GM12878 (cell line): ENCODE measurements at regions not wholly inside any gene's neighbourhood (a gene's known extent, or its start where the extent isn't known, plus 50 kb on each side); places are given as distances from the start of the nearest gene placed in this dataset.

ENCODE experiments used
- ATAC-seq: fragments of 200-7000 bp; cut with Tn5 transposase; 3 replicates; pipeline ENCODE4 v1.9.1; 2020; ENCODE audit warnings: mild to moderate bottlenecking, moderate library complexity
- BruUV-seq: library from RNA; stranded (reverse); fragments of 400-500 nt; replicated peaks from 2 replicates; lab custom pipeline; 2021; lab: Mats Ljungman, UMichigan
- CTCF ChIA-PET: fragments of 300-600 bp; sonication (Branson Sonifier 250); formaldehyde crosslinking; extraction: SDS; loops from one replicate; lab custom pipeline; 2021; ENCODE audit warnings: inconsistent platforms; lab: Yijun Ruan, JAX
- POLR2A ChIA-PET: fragments of 350-600 bp; formaldehyde crosslinking; extraction: SDS; loops from one replicate; lab custom pipeline; 2021; ENCODE audit warnings: inconsistent platforms; lab: Charles Lee
- RAD21 ChIA-PET: fragments of 300-600 bp; sonication (Branson Sonifier 250); formaldehyde crosslinking; loops from one replicate; lab custom pipeline; 2023; ENCODE audit warnings: antibody characterized with exemption; ENCODE audit not compliant: unreplicated experiment; lab: Charles Lee
- SMC1A ChIA-PET: fragments of 300-600 bp; sonication (Branson Sonifier 250); formaldehyde crosslinking; loops from one replicate; lab custom pipeline; 2023; ENCODE audit not compliant: unreplicated experiment, uncharacterized antibody; lab: Charles Lee
- DNase-seq: peaks from one replicate; pipeline ENCODE4 v3.0.0-alpha.2; 2011; ENCODE audit warnings: low read depth, low spot score
- FAIRE-seq: peaks from 3 replicates; lab custom pipeline; 2011; peaks lifted over from hg19 to GRCh38; lab: Jason Lieb, UNC
- H2AFZ ChIP-seq: 2 replicates; pipeline ENCODE4 v1.6.0; 2011; ENCODE audit warnings: low read depth, low read length, control low read depth; ENCODE audit not compliant: control insufficient read depth
- H3K27ac ChIP-seq: 2 replicates; pipeline ENCODE4 v1.5.1; 2011; ENCODE audit warnings: control low read depth; ENCODE audit not compliant: control insufficient read depth, insufficient read depth
- H3K27me3 ChIP-seq, 2 experiments: replicated peaks in 1 of 2; 2 replicates each; pipeline versions ENCODE4 v1.6.0 to v1.6.1; 2011; ENCODE audit warnings: low read length in 1 of 2; ENCODE audit not compliant: control insufficient read depth in 2 of 2, insufficient read depth in 2 of 2
- H3K36me3 ChIP-seq, 2 experiments: 2 replicates each; pipeline ENCODE4 v1.5.1; 2011; ENCODE audit warnings: low read length in 1 of 2; ENCODE audit not compliant: control insufficient read depth in 2 of 2, insufficient read depth in 2 of 2
- H3K4me1 ChIP-seq: 2 replicates; pipeline ENCODE4 v1.6.1; 2011; ENCODE audit warnings: mild to moderate bottlenecking, low read length, moderate library complexity, mixed read lengths; ENCODE audit not compliant: control insufficient read depth, insufficient read depth
- H3K4me2 ChIP-seq: 2 replicates; pipeline ENCODE4 v1.6.0; 2011; ENCODE audit warnings: control low read depth; ENCODE audit not compliant: control insufficient read depth, insufficient read depth
- H3K4me3 ChIP-seq: fragments of 200-600 bp; sonication (generic); 2 replicates; pipeline ENCODE4 v1.5.1; 2016
- H3K79me2 ChIP-seq: 2 replicates; pipeline ENCODE4 v1.6.0; 2011; ENCODE audit warnings: low read length; ENCODE audit not compliant: control insufficient read depth, insufficient read depth
- H3K9ac ChIP-seq: 2 replicates; pipeline ENCODE4 v1.8.0; 2011; ENCODE audit warnings: low read length, control low read depth, mixed read lengths; ENCODE audit not compliant: control insufficient read depth, insufficient read depth
- H3K9me3 ChIP-seq: replicated peaks from 3 replicates; pipeline ENCODE4 v1.5.1; 2011; ENCODE audit warnings: mild to moderate bottlenecking, low read length; ENCODE audit not compliant: control insufficient read depth, insufficient read depth
- H4K20me1 ChIP-seq: 2 replicates; pipeline ENCODE4 v1.6.0; 2011; ENCODE audit not compliant: control insufficient read depth, insufficient read depth
- FOS ChIP-seq: IDR thresholded peaks from 3 replicates; pipeline ENCODE4 v1.6.1; 2011; ENCODE audit warnings: borderline replicate concordance; ENCODE audit not compliant: insufficient read length; ENCODE audit errors: extremely low read depth
- KLF5 ChIP-seq: fragments of 450-650 bp; IDR thresholded peaks from 2 replicates; pipeline ENCODE4 v1.6.1; 2014; ENCODE audit warnings: mild to moderate bottlenecking; ENCODE audit not compliant: partially characterized antibody
- MYB ChIP-seq: fragments of 150-350 bp; IDR thresholded peaks from 2 replicates; pipeline ENCODE4 v1.6.1; 2014; ENCODE audit warnings: mild to moderate bottlenecking, low read depth, low read length, borderline replicate concordance
- PAX5 ChIP-seq: IDR thresholded peaks from 2 replicates; pipeline ENCODE4 v1.6.1; 2011; ENCODE audit warnings: low read depth, low read length, borderline replicate concordance
- PML ChIP-seq: IDR thresholded peaks from 2 replicates; pipeline ENCODE4 v1.6.1; 2012; ENCODE audit warnings: low read length, inconsistent platforms
- RUNX3 ChIP-seq: IDR thresholded peaks from 2 replicates; pipeline ENCODE4 v1.6.1; 2012; ENCODE audit warnings: low read length, inconsistent platforms
- SIN3A ChIP-seq: IDR thresholded peaks from 2 replicates; pipeline ENCODE4 v1.6.1; 2012; ENCODE audit warnings: low read depth, low read length, improper control_type of control experiment
- SMC3 ChIP-seq: IDR thresholded peaks from 2 replicates; pipeline ENCODE4 v1.6.1; 2011; ENCODE audit warnings: low read length, improper control_type of control experiment, borderline replicate concordance
- TBL1XR1 ChIP-seq: IDR thresholded peaks from 2 replicates; pipeline ENCODE4 v1.6.1; 2012; ENCODE audit warnings: low read depth, low read length, improper control_type of control experiment
- WRNIP1 ChIP-seq: IDR thresholded peaks from 2 replicates; pipeline ENCODE4 v1.6.1; 2011; ENCODE audit warnings: low read depth, low read length, improper control_type of control experiment, borderline replicate concordance
- ZNF217 ChIP-seq: fragments of 450-650 bp; IDR thresholded peaks from 2 replicates; pipeline ENCODE4 v1.6.1; 2017; ENCODE audit warnings: antibody characterized with exemption, mild to moderate bottlenecking
- ZZZ3 ChIP-seq: IDR thresholded peaks from 2 replicates; pipeline ENCODE4 v1.6.1; 2011; ENCODE audit warnings: low read depth; ENCODE audit not compliant: control insufficient read depth, insufficient read length
- in situ Hi-C: fragments of 300-500 bp; cut with MboI; formaldehyde crosslinking; loops from 9 replicates; pipeline ENCODE4 v1.14.3; 2018; ENCODE audit warnings: mixed read lengths
- intact Hi-C: fragments of 100-400 bp; cut with micrococcal nuclease; formaldehyde crosslinking; loops from one replicate; pipeline ENCODE4 v1.14.2; 2022; ENCODE audit not compliant: unreplicated experiment
- TF ChIP-seq, protein P1 (sequence below): IDR thresholded peaks from 2 replicates; pipeline ENCODE4 v1.6.1; 2011; ENCODE audit warnings: low read depth, low read length, improper control_type of control experiment, borderline replicate concordance

DNA sequence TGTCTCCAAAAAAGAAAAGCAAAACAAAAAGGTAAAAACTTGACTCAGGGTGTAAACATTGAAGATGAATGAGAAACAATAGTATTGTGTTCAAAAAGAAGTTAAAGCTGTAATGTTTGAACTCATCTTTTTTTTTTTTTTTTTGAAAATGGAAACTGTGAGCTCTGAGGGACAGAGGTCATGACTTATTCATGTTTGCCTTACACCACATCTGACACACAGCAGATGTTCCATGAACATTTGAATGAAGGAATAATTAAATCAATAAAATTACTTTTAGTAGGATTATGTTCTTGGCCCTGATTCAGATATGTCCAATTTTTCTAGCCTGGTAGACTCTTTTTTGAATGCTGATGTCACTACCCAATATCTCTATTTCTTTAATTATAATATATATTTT, 95.7 kb upstream of the MED13 start:
- H3K36me3 ChIP-seq: no peaks in the 10 kb centered on the region
- H3K4me1 ChIP-seq: no peaks in the 10 kb centered on the region
- DNase-seq (no peak), ATAC-seq (no peak), FAIRE-seq (no peak)
- H3K9ac ChIP-seq: no peak overlapping the region
- BruUV-seq: no TSS peak
- TF ChIP-seq KLF5: no peak
- TF ChIP-seq SMC3: no peak
- no peak for TF ChIP-seq PAX5
- no peak for TF ChIP-seq PML
- no peak for TF ChIP-seq SIN3A
- no peak for TF ChIP-seq ZZZ3
- no peak for TF ChIP-seq RUNX3
- TF ChIP-seq, protein P1, sequence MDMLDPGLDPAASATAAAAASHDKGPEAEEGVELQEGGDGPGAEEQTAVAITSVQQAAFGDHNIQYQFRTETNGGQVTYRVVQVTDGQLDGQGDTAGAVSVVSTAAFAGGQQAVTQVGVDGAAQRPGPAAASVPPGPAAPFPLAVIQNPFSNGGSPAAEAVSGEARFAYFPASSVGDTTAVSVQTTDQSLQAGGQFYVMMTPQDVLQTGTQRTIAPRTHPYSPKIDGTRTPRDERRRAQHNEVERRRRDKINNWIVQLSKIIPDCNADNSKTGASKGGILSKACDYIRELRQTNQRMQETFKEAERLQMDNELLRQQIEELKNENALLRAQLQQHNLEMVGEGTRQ: no peak
- no peak for TF ChIP-seq MYB
- TF ChIP-seq WRNIP1: no peak
- TF ChIP-seq ZNF217: no peak
- no peak for TF ChIP-seq FOS
- no peak for TF ChIP-seq TBL1XR1
- SMC1A ChIA-PET: interaction anchor here (0.9 kb wide), 1 partner anchor 31 kb away, joined by 3 read pairs; no protein-coding TSS in a partner anchor
- no peaks in the 10 kb centered on the region for H3K27me3 ChIP-seq
- H4K20me1 ChIP-seq: no peaks in the 10 kb centered on the region
- no peaks in the 10 kb centered on the region for H3K79me2 ChIP-seq
- no peaks in the 10 kb centered on the region for H3K9me3 ChIP-seq
- in situ Hi-C loops: no loop called here
- H3K4me3 ChIP-seq: no peak overlapping the region
- H2AFZ ChIP-seq: no peak overlapping the region
- CTCF ChIA-PET: interaction anchor here (1.2 kb wide), 1 partner anchor 51 kb away, joined by 4 read pairs; no protein-coding TSS in a partner anchor
- POLR2A ChIA-PET: no interaction called here
- RAD21 ChIA-PET: no interaction called here
- no peak overlapping the region for H3K27ac ChIP-seq
- intact Hi-C loops: no loop called here
- H3K4me2 ChIP-seq: no peak overlapping the region
